ENCODE measurements at regions not wholly inside any gene's neighbourhood (a gene's known extent, or its start where the extent isn't known, plus 50 kb on each side); places are given as distances from the start of the nearest gene placed in this dataset.

- Histone ChIP-seq H3K9me2 (replicated peaks; ENCODE audit: insufficient read depth, low read length) (no peaks in the 10 kb centered on the region), H3K4me3 (ENCODE audit: low read length) (no peak overlapping the region), H3K9ac (ENCODE audit: low read length) (no peak overlapping the region), H3K36me3 (ENCODE audit: insufficient read depth, low read length) (no peaks in the 10 kb centered on the region), H3K9me3 (ENCODE audit: low read length) (no peaks in the 10 kb centered on the region), H3K4me2 (ENCODE audit: low read depth, low read length, poor library complexity, severe bottlenecking) (no peak overlapping the region), H2AFZ (ENCODE audit: low read length) (no peak overlapping the region), H3K4me1 (ENCODE audit: low read length) (no peaks in the 10 kb centered on the region), H3K27me3 (ENCODE audit: low read length) (no peaks in the 10 kb centered on the region), H3K79me2 (ENCODE audit: low read length) (no peaks in the 10 kb centered on the region), H3K27ac (ENCODE audit: low read length) (no peak overlapping the region), H4K20me1 (ENCODE audit: insufficient read depth, low read depth, low read length) (no peaks in the 10 kb centered on the region)
- no peak for DNase-seq
Measured at GRCh38 chr10:83076443-83076842, 1062.9 kb upstream of the GHITM start.

- Histone ChIP-seq H4K20me1 (ENCODE audit: insufficient read depth, low read depth, low read length) (no peaks in the 10 kb centered on the region), H3K36me3 (ENCODE audit: insufficient read depth, low read length) (no peaks in the 10 kb centered on the region), H3K4me2 (ENCODE audit: low read depth, low read length, poor library complexity, severe bottlenecking) (no peak overlapping the region), H3K79me2 (ENCODE audit: low read length) (no peaks in the 10 kb centered on the region), H3K4me1 (ENCODE audit: low read length) (no peaks in the 10 kb centered on the region), H3K9me3 (ENCODE audit: low read length) (no peaks in the 10 kb centered on the region), H3K9me2 (replicated peaks; ENCODE audit: insufficient read depth, low read length) (no peaks in the 10 kb centered on the region), H3K27me3 (ENCODE audit: low read length) (no peaks in the 10 kb centered on the region), H3K4me3 (ENCODE audit: low read length) (no peak overlapping the region), H3K27ac (ENCODE audit: low read length) (no peak overlapping the region), H2AFZ (ENCODE audit: low read length) (no peak overlapping the region), H3K9ac (ENCODE audit: low read length) (no peak overlapping the region)
- DNase-seq, result no peak
Measured at GRCh38 chr10:83078160-83078559, 1061.1 kb upstream of the GHITM start.

DNA sequence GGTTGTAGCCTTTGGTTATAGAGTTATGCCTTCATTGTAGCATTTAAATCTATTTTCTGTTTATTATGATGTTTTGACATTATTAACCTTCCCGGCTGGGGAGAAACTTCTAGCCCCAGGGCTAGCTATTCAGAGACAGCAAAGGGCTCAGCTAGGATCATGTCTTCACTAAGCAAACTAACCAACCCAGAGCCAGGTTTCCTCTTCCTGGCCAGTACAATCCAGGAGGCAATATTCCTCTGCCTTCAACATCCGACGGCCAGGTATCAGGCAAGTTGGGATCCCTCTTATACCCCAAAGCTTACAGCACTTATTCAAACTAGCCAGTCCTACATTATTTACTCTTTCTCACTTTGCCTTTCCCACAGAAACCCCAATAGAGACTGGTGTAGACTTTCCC lies 1060.7 kb upstream of the GHITM start:
- Histone ChIP-seq H3K79me2 (ENCODE audit: low read length) (no peaks in the 10 kb centered on the region), H3K36me3 (ENCODE audit: insufficient read depth, low read length) (no peaks in the 10 kb centered on the region), H2AFZ (ENCODE audit: low read length) (no peak overlapping the region), H3K9me3 (ENCODE audit: low read length) (no peaks in the 10 kb centered on the region), H3K4me3 (ENCODE audit: low read length) (no peak overlapping the region), H3K4me2 (ENCODE audit: low read depth, low read length, poor library complexity, severe bottlenecking) (no peak overlapping the region), H3K9me2 (replicated peaks; ENCODE audit: insufficient read depth, low read length) (no peaks in the 10 kb centered on the region), H4K20me1 (ENCODE audit: insufficient read depth, low read depth, low read length) (no peaks in the 10 kb centered on the region), H3K9ac (ENCODE audit: low read length) (no peak overlapping the region), H3K27ac (ENCODE audit: low read length) (no peak overlapping the region), H3K4me1 (ENCODE audit: low read length) (no peaks in the 10 kb centered on the region), H3K27me3 (ENCODE audit: low read length) (no peaks in the 10 kb centered on the region)
- no peak for DNase-seq

GRCh38 chr10:83083831-83084230 lies 1055.5 kb upstream of the GHITM start:
- Histone ChIP-seq H3K36me3 (ENCODE audit: insufficient read depth, low read length) (no peaks in the 10 kb centered on the region), H2AFZ (ENCODE audit: low read length) (no peak overlapping the region), H3K4me1 (ENCODE audit: low read length) (no peaks in the 10 kb centered on the region), H3K9me3 (ENCODE audit: low read length) (no peaks in the 10 kb centered on the region), H3K9me2 (replicated peaks; ENCODE audit: insufficient read depth, low read length) (no peaks in the 10 kb centered on the region), H3K27me3 (ENCODE audit: low read length) (no peaks in the 10 kb centered on the region), H3K79me2 (ENCODE audit: low read length) (no peaks in the 10 kb centered on the region), H4K20me1 (ENCODE audit: insufficient read depth, low read depth, low read length) (no peaks in the 10 kb centered on the region), H3K27ac (ENCODE audit: low read length) (no peak overlapping the region), H3K4me2 (ENCODE audit: low read depth, low read length, poor library complexity, severe bottlenecking) (no peak overlapping the region), H3K4me3 (ENCODE audit: low read length) (no peak overlapping the region), H3K9ac (ENCODE audit: low read length) (no peak overlapping the region)
- DNase-seq, result no peak

- no peak overlapping the region for H3K4me3 ChIP-seq (ENCODE audit: low read length)
- H3K36me3 ChIP-seq (ENCODE audit: insufficient read depth, low read length), result no peaks in the 10 kb centered on the region
- no peak overlapping the region for H3K4me2 ChIP-seq (ENCODE audit: low read depth, low read length, poor library complexity, severe bottlenecking)
- no peaks in the 10 kb centered on the region for H3K9me3 ChIP-seq (ENCODE audit: low read length)
- H3K4me1 ChIP-seq (ENCODE audit: low read length), result no peaks in the 10 kb centered on the region
- H3K27me3 ChIP-seq (ENCODE audit: low read length), result no peaks in the 10 kb centered on the region
- H4K20me1 ChIP-seq (ENCODE audit: insufficient read depth, low read depth, low read length), result no peaks in the 10 kb centered on the region
- H3K27ac ChIP-seq (ENCODE audit: low read length), result no peak overlapping the region
- H2AFZ ChIP-seq (ENCODE audit: low read length), result no peak overlapping the region
- no peak for DNase-seq
- no peak overlapping the region for H3K9ac ChIP-seq (ENCODE audit: low read length)
- H3K9me2 ChIP-seq (replicated peaks; ENCODE audit: insufficient read depth, low read length), result no peaks in the 10 kb centered on the region
- no peaks in the 10 kb centered on the region for H3K79me2 ChIP-seq (ENCODE audit: low read length)
Measured at GRCh38 chr10:83089335-83089734, 1050.0 kb upstream of the GHITM start.

- Histone ChIP-seq H3K36me3 (ENCODE audit: insufficient read depth, low read length) (no peaks in the 10 kb centered on the region), H3K27me3 (ENCODE audit: low read length) (no peaks in the 10 kb centered on the region), H3K9me3 (ENCODE audit: low read length) (no peaks in the 10 kb centered on the region), H3K27ac (ENCODE audit: low read length) (no peak overlapping the region), H3K4me3 (ENCODE audit: low read length) (no peak overlapping the region), H3K4me1 (ENCODE audit: low read length) (no peaks in the 10 kb centered on the region), H4K20me1 (ENCODE audit: insufficient read depth, low read depth, low read length) (no peaks in the 10 kb centered on the region), H3K4me2 (ENCODE audit: low read depth, low read length, poor library complexity, severe bottlenecking) (no peak overlapping the region), H3K9me2 (replicated peaks; ENCODE audit: insufficient read depth, low read length) (no peaks in the 10 kb centered on the region), H2AFZ (ENCODE audit: low read length) (no peak overlapping the region), H3K9ac (ENCODE audit: low read length) (no peak overlapping the region), H3K79me2 (ENCODE audit: low read length) (no peaks in the 10 kb centered on the region)
- no peak for DNase-seq
Measured at GRCh38 chr10:83104616-83105015, 1034.7 kb upstream of the GHITM start.

DNA sequence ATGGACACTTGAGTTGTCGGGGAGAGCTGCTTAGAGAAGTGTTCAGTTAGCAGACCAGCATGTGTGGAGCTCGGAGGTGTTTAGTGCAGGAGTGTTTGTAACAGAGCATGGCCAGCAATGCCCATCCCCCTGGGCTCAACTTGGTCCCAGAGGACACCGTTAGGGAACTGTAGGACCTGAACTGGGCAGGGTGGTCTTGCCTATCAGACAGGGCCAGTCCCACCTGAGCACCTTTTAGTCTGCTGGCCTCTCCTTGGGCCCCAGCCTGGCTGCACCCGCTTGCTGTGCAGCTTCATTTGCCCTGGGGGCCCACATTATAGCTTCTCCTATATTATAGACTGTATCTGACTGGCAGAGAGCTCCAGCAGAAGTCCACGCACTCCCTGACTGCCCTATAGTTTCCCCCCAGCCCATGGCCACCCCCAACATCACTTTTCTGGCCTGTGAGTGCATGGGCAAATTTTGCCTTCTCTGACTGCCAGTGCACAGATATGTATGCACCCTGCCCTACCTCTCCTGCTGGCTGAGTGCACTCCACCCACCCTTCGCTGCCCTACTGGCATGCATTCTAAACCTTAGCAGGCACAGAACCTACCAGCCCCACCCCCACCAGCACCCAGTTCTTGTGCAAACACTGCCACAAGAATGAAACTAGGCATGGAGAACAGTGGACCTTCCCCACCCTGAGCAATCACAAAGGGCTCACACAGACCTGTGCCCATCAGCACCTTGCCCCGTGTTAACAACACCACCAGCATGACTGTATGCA lies 1030.6 kb upstream of the GHITM start:
- no peaks in the 10 kb centered on the region for H3K4me1 ChIP-seq (ENCODE audit: low read length)
- H3K9ac ChIP-seq (ENCODE audit: low read length), result no peak overlapping the region
- no peak overlapping the region for H3K27ac ChIP-seq (ENCODE audit: low read length)
- H3K36me3 ChIP-seq (ENCODE audit: insufficient read depth, low read length), result no peaks in the 10 kb centered on the region
- H2AFZ ChIP-seq (ENCODE audit: low read length), result no peak overlapping the region
- H3K4me3 ChIP-seq (ENCODE audit: low read length), result no peak overlapping the region
- H3K4me2 ChIP-seq (ENCODE audit: low read depth, low read length, poor library complexity, severe bottlenecking), result no peak overlapping the region
- no peaks in the 10 kb centered on the region for H3K9me3 ChIP-seq (ENCODE audit: low read length)
- H3K9me2 ChIP-seq (replicated peaks; ENCODE audit: insufficient read depth, low read length), result no peaks in the 10 kb centered on the region
- H4K20me1 ChIP-seq (ENCODE audit: insufficient read depth, low read depth, low read length), result no peaks in the 10 kb centered on the region
- DNase-seq, result no peak
- no peaks in the 10 kb centered on the region for H3K79me2 ChIP-seq (ENCODE audit: low read length)
- no peaks in the 10 kb centered on the region for H3K27me3 ChIP-seq (ENCODE audit: low read length)

GRCh38 chr10:83119346-83119745 lies 1020.0 kb upstream of the GHITM start:
- Histone ChIP-seq H3K4me1 (ENCODE audit: low read length) (no peaks in the 10 kb centered on the region), H3K9ac (ENCODE audit: low read length) (no peak overlapping the region), H3K79me2 (ENCODE audit: low read length) (no peaks in the 10 kb centered on the region), H4K20me1 (ENCODE audit: insufficient read depth, low read depth, low read length) (no peaks in the 10 kb centered on the region), H3K9me2 (replicated peaks; ENCODE audit: insufficient read depth, low read length) (no peaks in the 10 kb centered on the region), H3K27ac (ENCODE audit: low read length) (no peak overlapping the region), H2AFZ (ENCODE audit: low read length) (no peak overlapping the region), H3K9me3 (ENCODE audit: low read length) (no peaks in the 10 kb centered on the region), H3K4me2 (ENCODE audit: low read depth, low read length, poor library complexity, severe bottlenecking) (no peak overlapping the region), H3K36me3 (ENCODE audit: insufficient read depth, low read length) (no peaks in the 10 kb centered on the region), H3K4me3 (ENCODE audit: low read length) (no peak overlapping the region), H3K27me3 (ENCODE audit: low read length) (no peaks in the 10 kb centered on the region)
- DNase-seq, result no peak
